ENCODE measurements at regions not wholly inside any gene's neighbourhood (a gene's known extent, or its start where the extent isn't known, plus 50 kb on each side); places are given as distances from the start of the nearest gene placed in this dataset.

DNA sequence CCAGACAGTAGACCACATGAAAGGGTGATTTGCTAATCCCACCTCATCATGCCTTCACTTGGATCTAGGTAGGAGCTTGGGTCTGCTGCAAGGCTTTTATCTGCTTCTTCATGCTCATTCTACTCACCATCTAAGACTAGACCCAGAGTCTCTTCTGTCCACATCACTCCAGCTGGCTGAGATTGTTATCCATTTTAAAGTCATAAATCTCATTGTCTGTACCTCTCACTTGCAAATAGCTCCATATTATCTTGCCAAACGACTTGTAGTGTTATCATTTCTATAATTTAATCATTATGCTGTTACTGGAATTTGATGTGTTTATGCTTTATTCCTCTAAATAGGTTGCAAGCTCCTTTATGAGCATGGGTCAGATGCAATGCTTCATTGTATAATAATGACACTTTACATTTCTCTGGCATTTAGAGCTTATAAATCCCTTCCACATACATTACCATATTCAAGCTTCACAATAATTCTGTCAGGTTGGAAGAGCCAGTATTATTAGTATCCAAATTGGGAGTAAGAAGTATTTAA lies 254.2 kb upstream of the SORL1-AS1 start:
- no peak overlapping the region for H3K4me3 Mint-ChIP-seq (ENCODE audit: low read depth, unreplicated experiment)
- H3K27ac Mint-ChIP-seq (ENCODE audit: unreplicated experiment), result no peak overlapping the region
- no peaks in the 10 kb centered on the region for H3K36me3 Mint-ChIP-seq (ENCODE audit: insufficient read depth, unreplicated experiment)
- no peak for DNase-seq
- no peaks in the 10 kb centered on the region for H3K9me3 Mint-ChIP-seq (ENCODE audit: low read depth, unreplicated experiment)
- CTCF ChIA-PET, result no interaction called here
- TF ChIP-seq, protein P1, sequence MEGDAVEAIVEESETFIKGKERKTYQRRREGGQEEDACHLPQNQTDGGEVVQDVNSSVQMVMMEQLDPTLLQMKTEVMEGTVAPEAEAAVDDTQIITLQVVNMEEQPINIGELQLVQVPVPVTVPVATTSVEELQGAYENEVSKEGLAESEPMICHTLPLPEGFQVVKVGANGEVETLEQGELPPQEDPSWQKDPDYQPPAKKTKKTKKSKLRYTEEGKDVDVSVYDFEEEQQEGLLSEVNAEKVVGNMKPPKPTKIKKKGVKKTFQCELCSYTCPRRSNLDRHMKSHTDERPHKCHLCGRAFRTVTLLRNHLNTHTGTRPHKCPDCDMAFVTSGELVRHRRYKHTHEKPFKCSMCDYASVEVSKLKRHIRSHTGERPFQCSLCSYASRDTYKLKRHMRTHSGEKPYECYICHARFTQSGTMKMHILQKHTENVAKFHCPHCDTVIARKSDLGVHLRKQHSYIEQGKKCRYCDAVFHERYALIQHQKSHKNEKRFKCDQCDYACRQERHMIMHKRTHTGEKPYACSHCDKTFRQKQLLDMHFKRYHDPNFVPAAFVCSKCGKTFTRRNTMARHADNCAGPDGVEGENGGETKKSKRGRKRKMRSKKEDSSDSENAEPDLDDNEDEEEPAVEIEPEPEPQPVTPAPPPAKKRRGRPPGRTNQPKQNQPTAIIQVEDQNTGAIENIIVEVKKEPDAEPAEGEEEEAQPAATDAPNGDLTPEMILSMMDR (IDR thresholded peaks at IDR 0.05; ENCODE audit: unreplicated experiment), result no peak
- no TSS peak for BruUV-seq (replicated peaks)
- intact Hi-C loops (cut with micrococcal nuclease; ENCODE audit: unreplicated experiment), result no loop called here
- peaks cover 10% of the 10 kb centered on the region for H3K4me1 Mint-ChIP-seq (ENCODE audit: low read depth, unreplicated experiment)
- H3K27me3 Mint-ChIP-seq (ENCODE audit: unreplicated experiment), result peaks cover 52% of the 10 kb centered on the region

GRCh38 chr11:121703201-121703600 lies 250.4 kb upstream of the SORL1-AS1 start:
- intact Hi-C loops (cut with micrococcal nuclease; ENCODE audit: unreplicated experiment), result no loop called here
- H3K27me3 Mint-ChIP-seq (ENCODE audit: unreplicated experiment), result peaks cover 79% of the 10 kb centered on the region

DNA sequence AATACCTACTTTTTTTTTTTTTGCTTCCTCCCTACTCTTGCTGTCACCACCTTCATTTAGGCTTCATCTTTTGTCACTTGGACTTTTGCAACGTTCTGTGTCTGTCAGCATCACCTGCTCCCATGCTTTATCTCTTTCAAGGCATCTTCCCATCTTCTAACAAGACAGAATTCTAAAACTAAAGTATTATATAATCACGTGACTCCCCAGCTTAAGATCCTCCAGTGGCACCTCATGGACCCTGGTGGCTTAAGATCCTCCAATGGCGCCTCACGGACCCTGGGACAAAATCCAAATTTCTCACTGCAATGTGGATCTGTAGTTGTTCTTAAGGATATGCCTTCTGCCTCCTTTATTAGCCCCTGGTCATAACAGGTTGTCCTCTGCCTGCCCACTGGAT lies 248.2 kb upstream of the SORL1-AS1 start:
- no TSS peak for BruUV-seq (replicated peaks)
- no peaks in the 10 kb centered on the region for H3K9me3 Mint-ChIP-seq (ENCODE audit: low read depth, unreplicated experiment)
- no peak for DNase-seq
- no peak overlapping the region for H3K27ac Mint-ChIP-seq (ENCODE audit: unreplicated experiment)
- H3K27me3 Mint-ChIP-seq (ENCODE audit: unreplicated experiment), result peaks cover 62% of the 10 kb centered on the region
- TF ChIP-seq, protein P1 (IDR thresholded peaks at IDR 0.05; ENCODE audit: unreplicated experiment), result no peak
- H3K4me1 Mint-ChIP-seq (ENCODE audit: low read depth, unreplicated experiment), result no peaks in the 10 kb centered on the region
- H3K4me3 Mint-ChIP-seq (ENCODE audit: low read depth, unreplicated experiment), result no peak overlapping the region
- H3K36me3 Mint-ChIP-seq (ENCODE audit: insufficient read depth, unreplicated experiment), result no peaks in the 10 kb centered on the region
- intact Hi-C loops (cut with micrococcal nuclease; ENCODE audit: unreplicated experiment), result no loop called here
- CTCF ChIA-PET, result no interaction called here

More at GRCh38 chr11:121703201-121703600, 250.4 kb upstream of the SORL1-AS1 start:
- Mint-ChIP-seq H3K9me3 (ENCODE audit: low read depth, unreplicated experiment) (no peaks in the 10 kb centered on the region), H3K4me1 (ENCODE audit: low read depth, unreplicated experiment) (no peaks in the 10 kb centered on the region), H3K27ac (ENCODE audit: unreplicated experiment) (no peak overlapping the region), H3K36me3 (ENCODE audit: insufficient read depth, unreplicated experiment) (no peaks in the 10 kb centered on the region), H3K4me3 (ENCODE audit: low read depth, unreplicated experiment) (no peak overlapping the region)
- no peak for DNase-seq
- CTCF ChIA-PET, result no interaction called here
- TF ChIP-seq, protein P1 (IDR thresholded peaks at IDR 0.05; ENCODE audit: unreplicated experiment), result no peak
- BruUV-seq (replicated peaks), result no TSS peak

DNA sequence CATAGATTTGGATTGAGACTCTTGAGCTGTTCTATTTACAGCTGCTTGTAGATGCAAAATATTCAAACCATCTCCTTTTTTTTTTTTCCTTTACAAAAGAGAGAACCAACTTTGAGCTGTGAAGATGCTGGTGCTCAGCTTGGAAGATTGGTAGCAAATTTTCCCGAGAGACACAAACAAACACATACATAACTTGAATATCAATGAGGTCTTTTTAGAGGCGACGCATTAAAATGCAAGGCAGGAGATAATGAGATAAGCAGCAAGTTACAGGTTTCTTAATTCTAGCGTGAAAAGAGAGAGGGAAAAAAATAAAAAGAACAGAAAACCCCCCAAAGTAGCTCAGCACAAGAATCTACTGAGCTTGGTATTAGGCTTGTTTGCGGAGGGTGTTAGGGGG lies 247.0 kb upstream of the SORL1-AS1 start:
- intact Hi-C loops (cut with micrococcal nuclease; ENCODE audit: unreplicated experiment), result no loop called here
- H3K27ac Mint-ChIP-seq (ENCODE audit: unreplicated experiment), result no peak overlapping the region
- CTCF ChIA-PET, result no interaction called here
- no peaks in the 10 kb centered on the region for H3K36me3 Mint-ChIP-seq (ENCODE audit: insufficient read depth, unreplicated experiment)
- TF ChIP-seq, protein P1 (IDR thresholded peaks at IDR 0.05; ENCODE audit: unreplicated experiment), result no peak
- BruUV-seq (replicated peaks), result no TSS peak
- H3K9me3 Mint-ChIP-seq (ENCODE audit: low read depth, unreplicated experiment), result no peaks in the 10 kb centered on the region
- H3K4me1 Mint-ChIP-seq (ENCODE audit: low read depth, unreplicated experiment), result no peaks in the 10 kb centered on the region
- H3K4me3 Mint-ChIP-seq (ENCODE audit: low read depth, unreplicated experiment), result no peak overlapping the region
- H3K27me3 Mint-ChIP-seq (ENCODE audit: unreplicated experiment), result peaks cover 50% of the 10 kb centered on the region
- no peak for DNase-seq

Measured in Calu3 (cell line).